Aorta (tissue), 5 donors: ENCODE measurements at regions not wholly inside any gene's neighbourhood (a gene's known extent, or its start where the extent isn't known, plus 50 kb on each side); places are given as distances from the start of the nearest gene placed in this dataset.
"Not testable (repeated sequence)": the region's sequence is repeated elsewhere in the genome, so short reads cannot be mapped to it uniquely, and the experiment has no call there.

Experiments used
- ATAC-seq: fragments of 200-7000 bp; cut with Tn5 transposase; one replicate; pipeline ENCODE4 v1.9.1; 2022; ENCODE audit warnings: moderate library complexity; ENCODE audit not compliant: low FRiP score
- DNase-seq, 2 donors: peaks; one replicate each; pipeline ENCODE4 v3.0.0-alpha.2; 2020
- H3K27ac ChIP-seq, 2 donors: one replicate each; pipeline ENCODE4 v1.5.1; 2013; ENCODE audit warnings: low read length in 2 of 2, mild to moderate bottlenecking in 2 of 2, moderate library complexity in 2 of 2, control low read depth in 1 of 2, inconsistent platforms in 1 of 2, low read depth in 1 of 2
- H3K27me3 ChIP-seq, 2 donors: one replicate each; pipeline ENCODE4 v1.6.1; 2013; ENCODE audit warnings: control low read depth in 1 of 2, low read length in 1 of 2, mild to moderate bottlenecking in 1 of 2, moderate library complexity in 1 of 2; ENCODE audit not compliant: insufficient read depth in 2 of 2, control insufficient read depth in 1 of 2
- H3K36me3 ChIP-seq, 2 donors: one replicate each; pipeline ENCODE4 v1.6.1; 2013; ENCODE audit warnings: control low read depth in 1 of 2, low read length in 1 of 2, mild to moderate bottlenecking in 1 of 2; ENCODE audit not compliant: insufficient read depth in 2 of 2, control insufficient read depth in 1 of 2
- H3K4me1 ChIP-seq, 2 donors: one replicate each; pipeline ENCODE4 v1.6.1; 2013; ENCODE audit warnings: low read length in 2 of 2, control low read depth in 1 of 2, mild to moderate bottlenecking in 1 of 2, moderate library complexity in 1 of 2; ENCODE audit not compliant: insufficient read depth in 2 of 2, control insufficient read depth in 1 of 2
- H3K4me3 ChIP-seq, 2 donors: one replicate each; pipeline ENCODE4 v1.5.1; 2013; ENCODE audit warnings: low read length in 2 of 2, control low read depth in 1 of 2, mild to moderate bottlenecking in 1 of 2
- H3K9me3 ChIP-seq: one replicate; pipeline ENCODE4 v1.6.1; 2013; ENCODE audit warnings: mild to moderate bottlenecking, low read length; ENCODE audit not compliant: control insufficient read depth
- WGBS, 2 donors: extraction: QIAGEN DNeasy Blood & Tissue Kit; methylation state at CpG; one replicate each; pipeline ENCODE4 v1.1.7; 2013; 5-methylcytosine and 5-hydroxymethylcytosine counted together
- intact Hi-C, 2 donors: fragments of 100-400 bp; cut with DNase I; formaldehyde crosslinking; loops; one replicate each; pipeline versions ENCODE4 v1.14.2 to v1.15.0; 2022
- donor health status: healthy with polysubstance abuse.
- donor health status: Bipolar disorder and iron deficiency.
- donor health status: DM: no; HTN: no; CAD: no.
- donor health status: DM: no; HTN: no; CAD: no.
- donor health status: DM: yes; HTN: yes; CAD: no.

GRCh38 chr10:55191236-55191860 is 390.3 kb upstream of the PCDH15 start:
- no peak overlapping the region for H3K4me3 ChIP-seq
- H3K9me3 ChIP-seq: no peaks in the 10 kb centered on the region
- H3K27ac ChIP-seq: no peak overlapping the region
- no peak for DNase-seq
- no peaks in the 10 kb centered on the region for H3K36me3 ChIP-seq
- intact Hi-C loops: no loop called here
- H3K4me1 ChIP-seq: no peaks in the 10 kb centered on the region
- ATAC-seq: no peak
- H3K27me3 ChIP-seq: no peaks in the 10 kb centered on the region
- WGBS, 2 donors: 53 to 59% methylated on average over 2 of the region's 2 CpGs

- Histone ChIP-seq H3K27ac (no peak overlapping the region), H3K4me1 (no peaks in the 10 kb centered on the region), H3K36me3 (no peaks in the 10 kb centered on the region), H3K4me3 (no peak overlapping the region), H3K9me3 (no peaks in the 10 kb centered on the region), H3K27me3 (peaks cover 0 to 2% of the 10 kb centered on the region in 2 donors)
- DNase-seq (no peak), ATAC-seq (no peak)
- WGBS, 2 donors: 65 to 73% methylated on average over 2 of the region's 2 CpGs
- intact Hi-C loops: no loop called here
Observed at GRCh38 chr10:55183993-55184392, 383.0 kb upstream of the PCDH15 start.

GRCh38 chr10:55180357-55180756 is 379.3 kb upstream of the PCDH15 start:
- Histone ChIP-seq H3K27ac (no peak overlapping the region), H3K4me3 (no peak overlapping the region), H3K27me3 (peaks cover 0 to 2% of the 10 kb centered on the region in 2 donors), H3K9me3 (no peaks in the 10 kb centered on the region), H3K4me1 (no peaks in the 10 kb centered on the region), H3K36me3 (no peaks in the 10 kb centered on the region)
- intact Hi-C loops: no loop called here
- DNase-seq (no peak), ATAC-seq (no peak)
- 85 to 90% methylated on average over 1 of the region's 1 CpG for WGBS, 2 donors

GRCh38 chr10:55174419-55174818 is 373.4 kb upstream of the PCDH15 start:
- no peaks in the 10 kb centered on the region for H3K4me1 ChIP-seq
- no peak overlapping the region for H3K27ac ChIP-seq
- no peak for DNase-seq
- H3K36me3 ChIP-seq: no peaks in the 10 kb centered on the region
- ATAC-seq: no peak
- no peak overlapping the region for H3K4me3 ChIP-seq
- H3K27me3 ChIP-seq: no peaks in the 10 kb centered on the region
- no peaks in the 10 kb centered on the region for H3K9me3 ChIP-seq
- WGBS, 2 donors: 60 to 62% methylated on average over 4 of the region's 4 CpGs
- intact Hi-C loops: no loop called here

- WGBS, 2 donors: 89 to 94% methylated on average over 1 of the region's 1 CpG
- no peak for ATAC-seq
Observed at GRCh38 chr10:55169493-55169892, 368.5 kb upstream of the PCDH15 start.

GRCh38 chr10:55168343-55168742 is 367.3 kb upstream of the PCDH15 start:
- Histone ChIP-seq H3K27ac (no peak overlapping the region), H3K27me3 (no peaks in the 10 kb centered on the region), H3K9me3 (no peaks in the 10 kb centered on the region), H3K4me3 (no peak overlapping the region), H3K36me3 (no peaks in the 10 kb centered on the region), H3K4me1 (no peaks in the 10 kb centered on the region)
- WGBS, 2 donors: 75 to 76% methylated on average over 1 of the region's 1 CpG
- DNase-seq: no peak
- no peak for ATAC-seq
- intact Hi-C loops: no loop called here

More at GRCh38 chr10:55169493-55169892, 368.5 kb upstream of the PCDH15 start:
- intact Hi-C loops: no loop called here
- Histone ChIP-seq H3K4me3 (no peak overlapping the region), H3K9me3 (no peaks in the 10 kb centered on the region), H3K4me1 (no peaks in the 10 kb centered on the region), H3K36me3 (no peaks in the 10 kb centered on the region), H3K27me3 (no peaks in the 10 kb centered on the region), H3K27ac (no peak overlapping the region)
- no peak for DNase-seq

GRCh38 chr10:55163388-55163979 is 362.5 kb upstream of the PCDH15 start:
- Histone ChIP-seq H3K36me3 (no peaks in the 10 kb centered on the region), H3K4me1 (no peaks in the 10 kb centered on the region), H3K27me3 (no peaks in the 10 kb centered on the region), H3K9me3 (no peaks in the 10 kb centered on the region), H3K4me3 (no peak overlapping the region), H3K27ac (no peak overlapping the region)
- no peak for ATAC-seq
- intact Hi-C loops: no loop called here
- no peak for DNase-seq
- WGBS, 2 donors: 67 to 75% methylated on average over 6 of the region's 6 CpGs

GRCh38 chr10:55162321-55162720 is 361.3 kb upstream of the PCDH15 start:
- H3K4me3 ChIP-seq, ATAC-seq, H3K36me3 ChIP-seq, H3K27me3 ChIP-seq, H3K4me1 ChIP-seq, DNase-seq, H3K9me3 ChIP-seq, intact Hi-C loops, H3K27ac ChIP-seq: not testable (repeated sequence)
- 89% methylated on average over 2 of the region's 2 CpGs for WGBS, 2 donors

GRCh38 chr10:55160655-55161283 is 359.7 kb upstream of the PCDH15 start:
- H3K4me3 ChIP-seq: no peak overlapping the region
- no peak for ATAC-seq
- no peaks in the 10 kb centered on the region for H3K9me3 ChIP-seq
- no peaks in the 10 kb centered on the region for H3K4me1 ChIP-seq
- no peak for DNase-seq
- intact Hi-C loops: no loop called here
- no peaks in the 10 kb centered on the region for H3K27me3 ChIP-seq
- H3K36me3 ChIP-seq: no peaks in the 10 kb centered on the region
- 32 to 41% methylated on average over 5 of the region's 5 CpGs for WGBS, 2 donors
- H3K27ac ChIP-seq: no peak overlapping the region
